HepG2 (cell line): ENCODE measurements at regions not wholly inside any gene's neighbourhood (a gene's known extent, or its start where the extent isn't known, plus 50 kb on each side); places are given as distances from the start of the nearest gene placed in this dataset.

Experiments used
- ATAC-seq: fragments of 200-7000 bp; cut with Tn5 transposase; 3 replicates; pipeline ENCODE4 v1.9.1; 2020; ENCODE audit warnings: mild to moderate bottlenecking, moderate library complexity
- BruUV-seq: library from RNA; stranded (reverse); fragments of 400-500 nt; replicated peaks from 2 replicates; lab custom pipeline; 2021; lab: Mats Ljungman, UMichigan
- CTCF ChIA-PET: fragments of 300-600 bp; formaldehyde crosslinking; extraction: SDS; loops from one replicate; lab custom pipeline; 2021; ENCODE audit warnings: low total read pairs, inconsistent platforms, low intra/inter-chr PET ratio; lab: Yijun Ruan, JAX
- POLR2A ChIA-PET: fragments of 350-600 bp; sonication (Branson Sonifier 250); formaldehyde crosslinking; loops from one replicate; lab custom pipeline; 2020; ENCODE audit warnings: antibody characterized with exemption, inconsistent platforms; lab: Yijun Ruan, JAX
- DNase-seq: peaks from one replicate; pipeline ENCODE4 v3.0.0-alpha.2; 2015; ENCODE audit warnings: low spot score
- FAIRE-seq: peaks from 3 replicates; lab custom pipeline; 2011; peaks lifted over from hg19 to GRCh38; lab: Jason Lieb, UNC
- H2AFZ ChIP-seq: one replicate; pipeline ENCODE4 v1.6.1; 2011; ENCODE audit warnings: low read length, inconsistent platforms
- H3K27ac ChIP-seq: fragments of 300-600 bp; 3 replicates; pipeline ENCODE4 v1.8.0; 2011; ENCODE audit warnings: mixed run types, mild to moderate bottlenecking, mixed read lengths, low read length, inconsistent platforms; ENCODE audit not compliant: insufficient read depth; ENCODE audit errors: extremely low read length
- H3K27me3 ChIP-seq, 2 experiments: fragments of 200-600 bp in 1 of 2; 2 replicates in 1 of 2; 3 replicates in 1 of 2; pipeline versions ENCODE4 v1.6.0 to v1.8.0; 2011; ENCODE audit warnings: low read length in 2 of 2, mild to moderate bottlenecking in 2 of 2, moderate library complexity in 2 of 2, inconsistent platforms in 1 of 2; ENCODE audit not compliant: insufficient read depth in 2 of 2, control insufficient read depth in 1 of 2
- H3K36me3 ChIP-seq, 2 experiments: fragments of 200-600 bp in 1 of 2; replicated peaks in 1 of 2; 2 replicates in 1 of 2; 3 replicates in 1 of 2; pipeline versions ENCODE4 v1.5.1 to v1.8.0; 2011; ENCODE audit warnings: low read length in 2 of 2, inconsistent platforms in 1 of 2; ENCODE audit not compliant: insufficient read depth in 2 of 2, control insufficient read depth in 1 of 2
- H3K4me1 ChIP-seq: 2 replicates; pipeline ENCODE4 v1.5.1; 2012; ENCODE audit warnings: low read length, inconsistent platforms; ENCODE audit not compliant: insufficient read depth
- H3K4me2 ChIP-seq: 2 replicates; pipeline ENCODE4 v1.6.0; 2011; ENCODE audit warnings: low read depth, low read length, inconsistent platforms
- H3K4me3 ChIP-seq, 3 experiments: fragments of 200-600 bp in 1 of 3; sonication (generic), shearing (Covaris generic) in 1 of 3; replicated peaks in 1 of 3; 2 replicates each; pipeline ENCODE4 v1.5.1; 2011 to 2016; ENCODE audit warnings: low read length in 3 of 3, inconsistent platforms in 2 of 3, low read depth in 2 of 3, mild to moderate bottlenecking in 2 of 3, control low read depth in 1 of 3, mixed read lengths in 1 of 3; ENCODE audit not compliant: insufficient read depth in 1 of 3
- H3K79me2 ChIP-seq: one replicate; pipeline ENCODE4 v1.6.1; 2011; ENCODE audit warnings: low read length, inconsistent platforms; ENCODE audit not compliant: insufficient read depth
- H3K9ac ChIP-seq: 2 replicates; pipeline ENCODE4 v1.6.0; 2011; ENCODE audit warnings: mild to moderate bottlenecking, low read depth, low read length, inconsistent platforms; ENCODE audit not compliant: insufficient read depth
- H3K9me3 ChIP-seq: 2 replicates; pipeline ENCODE4 v1.5.1; 2012; ENCODE audit warnings: mild to moderate bottlenecking, low read length
- H4K20me1 ChIP-seq: 2 replicates; pipeline ENCODE4 v1.6.0; 2011; ENCODE audit warnings: inconsistent platforms, mild to moderate bottlenecking, low read length, moderate library complexity; ENCODE audit not compliant: insufficient read depth
- AKAP8 ChIP-seq: sonication (generic); formaldehyde crosslinking; IDR thresholded peaks from 2 replicates; pipeline ENCODE4 v1.5.1; 2020; ENCODE audit warnings: mild to moderate bottlenecking, missing genetic modification reagents
- BHLHE40 ChIP-seq: IDR thresholded peaks from 2 replicates; pipeline ENCODE4 v1.6.1; 2011; ENCODE audit warnings: low read length, improper control_type of control experiment
- CCAR2 ChIP-seq: fragments of 200-400 bp; formaldehyde crosslinking; optimal IDR thresholded peaks from 2 replicates; pipeline ENCODE3; 2018; ENCODE audit warnings: low read depth, mild to moderate bottlenecking, low read length, moderate library complexity
- GATAD2A ChIP-seq: IDR thresholded peaks from 2 replicates; pipeline ENCODE4 v1.6.1; 2016
- HES4 ChIP-seq: sonication (generic); formaldehyde crosslinking; IDR thresholded peaks from 2 replicates; pipeline ENCODE4 v1.9.0; 2021; ENCODE audit warnings: mild to moderate bottlenecking, missing genetic modification reagents, borderline replicate concordance
- SRF ChIP-seq: IDR thresholded peaks from 2 replicates; pipeline ENCODE4 v1.6.1; 2011; ENCODE audit warnings: mild to moderate bottlenecking, low read depth, low read length, moderate library complexity
- SRSF1 ChIP-seq: fragments of 200-400 bp; formaldehyde crosslinking; optimal IDR thresholded peaks from 2 replicates; pipeline ENCODE3; 2017; ENCODE audit warnings: mild to moderate bottlenecking, low read depth, low read length, moderate library complexity
- ZNF3 ChIP-seq: IDR thresholded peaks from 2 replicates; pipeline ENCODE4 v1.7.0; 2017; ENCODE audit warnings: inconsistent platforms
- ZNF563 ChIP-seq: sonication (generic); formaldehyde crosslinking; IDR thresholded peaks from 2 replicates; pipeline ENCODE4 v1.8.0; 2022; ENCODE audit warnings: mild to moderate bottlenecking, moderate library complexity, missing genetic modification reagents
- WGBS: methylation state at CpG from one replicate; pipeline ENCODE4 v1.1.6; 2017; ENCODE audit warnings: low lambda C conversion rate; 5-methylcytosine and 5-hydroxymethylcytosine counted together
- in situ Hi-C: cut with HindIII; loops from 2 replicates; pipeline ENCODE4 v1.10.0; 2017; ENCODE audit warnings: low pct_unique_long_range_greater_than_20kb; ENCODE audit not compliant: extremely low pct_ligation_motif_present
- intact Hi-C: fragments of 100-400 bp; cut with micrococcal nuclease; formaldehyde crosslinking; loops from one replicate; pipeline ENCODE4 v1.10.0; 2022; ENCODE audit not compliant: unreplicated experiment
- TF ChIP-seq, protein P1 (sequence below): sonication (generic); formaldehyde crosslinking; IDR thresholded peaks from 2 replicates; pipeline ENCODE4 v1.4.0; 2020; ENCODE audit warnings: missing genetic modification reagents, borderline replicate concordance

GRCh38 chr5:89087128-89087527 is 204.1 kb upstream of the MEF2C start:
- Histone ChIP-seq H3K4me2 (no peak overlapping the region), H3K36me3 (no peaks in the 10 kb centered on the region), H2AFZ (no peak overlapping the region), H3K79me2 (no peaks in the 10 kb centered on the region), H4K20me1 (no peaks in the 10 kb centered on the region), H3K27ac (no peak overlapping the region), H3K27me3 (no peaks in the 10 kb centered on the region), H3K9me3 (no peaks in the 10 kb centered on the region), H3K9ac (no peak overlapping the region), H3K4me1 (no peaks in the 10 kb centered on the region), H3K4me3 (no peak overlapping the region)
- BruUV-seq = no TSS peak
- FAIRE-seq (no peak), ATAC-seq (no peak), DNase-seq (no peak)
- no peak for TF ChIP-seq CCAR2
- no peak for TF ChIP-seq ZNF3 (CRISPR knock-in tag)
- TF ChIP-seq, protein P1, sequence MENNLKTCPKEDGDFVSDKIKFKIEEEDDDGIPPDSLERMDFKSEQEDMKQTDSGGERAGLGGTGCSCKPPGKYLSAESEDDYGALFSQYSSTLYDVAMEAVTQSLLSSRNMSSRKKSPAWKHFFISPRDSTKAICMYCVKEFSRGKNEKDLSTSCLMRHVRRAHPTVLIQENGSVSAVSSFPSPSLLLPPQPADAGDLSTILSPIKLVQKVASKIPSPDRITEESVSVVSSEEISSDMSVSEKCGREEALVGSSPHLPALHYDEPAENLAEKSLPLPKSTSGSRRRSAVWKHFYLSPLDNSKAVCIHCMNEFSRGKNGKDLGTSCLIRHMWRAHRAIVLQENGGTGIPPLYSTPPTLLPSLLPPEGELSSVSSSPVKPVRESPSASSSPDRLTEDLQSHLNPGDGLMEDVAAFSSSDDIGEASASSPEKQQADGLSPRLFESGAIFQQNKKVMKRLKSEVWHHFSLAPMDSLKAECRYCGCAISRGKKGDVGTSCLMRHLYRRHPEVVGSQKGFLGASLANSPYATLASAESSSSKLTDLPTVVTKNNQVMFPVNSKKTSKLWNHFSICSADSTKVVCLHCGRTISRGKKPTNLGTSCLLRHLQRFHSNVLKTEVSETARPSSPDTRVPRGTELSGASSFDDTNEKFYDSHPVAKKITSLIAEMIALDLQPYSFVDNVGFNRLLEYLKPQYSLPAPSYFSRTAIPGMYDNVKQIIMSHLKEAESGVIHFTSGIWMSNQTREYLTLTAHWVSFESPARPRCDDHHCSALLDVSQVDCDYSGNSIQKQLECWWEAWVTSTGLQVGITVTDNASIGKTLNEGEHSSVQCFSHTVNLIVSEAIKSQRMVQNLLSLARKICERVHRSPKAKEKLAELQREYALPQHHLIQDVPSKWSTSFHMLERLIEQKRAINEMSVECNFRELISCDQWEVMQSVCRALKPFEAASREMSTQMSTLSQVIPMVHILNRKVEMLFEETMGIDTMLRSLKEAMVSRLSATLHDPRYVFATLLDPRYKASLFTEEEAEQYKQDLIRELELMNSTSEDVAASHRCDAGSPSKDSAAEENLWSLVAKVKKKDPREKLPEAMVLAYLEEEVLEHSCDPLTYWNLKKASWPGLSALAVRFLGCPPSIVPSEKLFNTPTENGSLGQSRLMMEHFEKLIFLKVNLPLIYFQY = no peak
- no peak for TF ChIP-seq AKAP8 (CRISPR knock-in tag)
- no peak for TF ChIP-seq SRF
- TF ChIP-seq GATAD2A (CRISPR knock-in tag) = no peak
- no peak for TF ChIP-seq ZNF563 (CRISPR knock-in tag)
- no peak for TF ChIP-seq HES4 (CRISPR knock-in tag)
- no peak for TF ChIP-seq SRSF1
- TF ChIP-seq BHLHE40 = no peak
- in situ Hi-C loops = no loop called here
- 0% methylated on average over 2 of the region's 2 CpGs for WGBS
- intact Hi-C loops = no loop called here
- ChIA-PET CTCF (no interaction called here), POLR2A (no interaction called here)
